LNCAP (cell line): ENCODE measurements at regions not wholly inside any gene's neighbourhood (a gene's known extent, or its start where the extent isn't known, plus 50 kb on each side); places are given as distances from the start of the nearest gene placed in this dataset.

Source experiments
- CTCF ChIP-seq: fragments of 450-650 bp; IDR thresholded peaks from 2 replicates; pipeline ENCODE4 v1.5.1; 2017; ENCODE audit warnings: mild to moderate bottlenecking

DNA sequence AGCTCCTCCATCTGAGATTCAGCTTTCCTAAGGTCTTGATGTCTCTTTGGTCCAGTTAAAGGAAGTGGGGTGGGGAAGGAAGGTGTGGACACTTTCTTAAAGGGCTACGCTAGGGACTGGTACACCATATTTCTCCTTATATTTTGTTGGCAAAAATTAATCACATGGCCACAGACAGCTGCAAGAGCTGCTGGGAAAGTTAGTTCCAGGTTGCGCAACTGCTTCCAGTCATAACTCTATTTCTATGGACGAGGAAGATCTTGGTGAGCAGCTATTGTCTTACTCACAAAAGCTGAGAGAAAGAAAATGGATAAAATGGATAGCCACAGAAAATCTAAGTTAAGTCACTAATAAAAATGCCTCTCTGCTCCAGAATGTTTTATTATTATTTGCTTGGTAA lies 60.7 kb upstream of the PPM1B start:
- TF ChIP-seq CTCF = no peak

DNA sequence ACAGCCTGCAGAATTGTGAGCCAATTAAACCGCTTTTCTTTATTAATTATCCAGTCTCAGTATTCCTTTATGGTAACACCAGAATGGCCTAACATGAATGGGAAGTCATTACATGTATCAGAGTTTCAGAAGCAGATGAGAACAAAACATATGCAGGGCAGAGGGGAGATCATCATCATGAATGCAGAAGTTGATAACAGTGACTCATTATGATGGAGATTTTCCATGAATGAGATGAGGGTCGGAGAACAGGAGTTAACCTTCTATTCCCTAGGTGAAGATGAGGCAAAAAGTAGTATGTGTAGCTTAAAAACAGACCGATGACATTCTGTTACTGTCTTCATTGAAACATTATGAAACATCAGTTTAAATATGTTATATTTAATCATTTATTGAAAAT lies 59.5 kb upstream of the PPM1B start:
- TF ChIP-seq CTCF = no peak

- TF ChIP-seq CTCF = no peak
Observed at GRCh38 chr2:44110444-44110843, 58.2 kb upstream of the PPM1B start.

GRCh38 chr2:44112096-44112495 lies 56.6 kb upstream of the PPM1B start:
- TF ChIP-seq CTCF = no peak

- TF ChIP-seq CTCF = no peak
Observed at GRCh38 chr2:44116319-44116718, 52.4 kb upstream of the PPM1B start.

DNA sequence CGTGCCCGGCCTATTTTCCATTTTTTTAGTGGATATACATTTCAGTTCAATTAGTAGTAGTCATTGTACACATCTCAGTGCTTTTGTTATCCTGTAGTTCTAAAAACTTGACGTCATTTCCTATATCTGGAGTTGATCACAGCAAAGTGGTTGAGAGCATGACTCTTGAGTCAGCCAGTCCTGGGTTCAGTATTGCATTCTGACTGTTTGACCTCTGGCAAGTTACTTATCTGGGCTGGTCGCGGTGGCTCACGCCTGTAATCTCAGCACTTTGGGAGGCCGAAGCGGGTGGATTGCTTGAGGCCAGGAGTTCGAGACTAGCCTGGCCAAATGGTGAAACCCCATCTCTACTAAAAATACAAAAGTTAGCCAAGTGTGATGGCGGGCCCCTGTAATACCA lies 50.4 kb upstream of the PPM1B start:
- no peak for TF ChIP-seq CTCF
